Body of pancreas (tissue), 4 donors: ENCODE measurements at regions not wholly inside any gene's neighbourhood (a gene's known extent, or its start where the extent isn't known, plus 50 kb on each side); places are given as distances from the start of the nearest gene placed in this dataset.

Experiments
- ATAC-seq: fragments of 150-250 bp; one replicate; pipeline ENCODE4 v1.9.1; 2016
- DNase-seq, 4 donors: peaks; one replicate each; pipeline ENCODE4 v3.0.0-alpha.2; 2019
- H3K27ac ChIP-seq, 4 donors: fragments of 200-600 bp; sonication (generic); 1 replicate in 3 of 4; 2 replicates in 1 of 4; pipeline versions ENCODE4 v1.5.1 to v1.6.1; 2016 to 2019; ENCODE audit warnings: mild to moderate bottlenecking in 1 of 4, mixed read lengths in 1 of 4, moderate library complexity in 1 of 4
- H3K27me3 ChIP-seq, 2 donors: fragments of 200-600 bp; sonication (generic); one replicate each; pipeline ENCODE4 v1.6.0; 2016; ENCODE audit warnings: mild to moderate bottlenecking in 1 of 2
- H3K36me3 ChIP-seq, 2 donors: fragments of 200-600 bp; sonication (generic); replicated peaks in 1 of 2; 2 replicates each; pipeline ENCODE4 v1.5.1; 2016; ENCODE audit warnings: low read depth in 2 of 2; ENCODE audit not compliant: insufficient read depth in 1 of 2
- H3K4me1 ChIP-seq: fragments of 200-600 bp; sonication (generic); one replicate; pipeline ENCODE4 v1.6.0; 2016
- H3K4me3 ChIP-seq, 2 donors: fragments of 200-600 bp; sonication (generic); 1 replicate in 1 of 2; 2 replicates in 1 of 2; pipeline ENCODE4 v1.5.1; 2016 to 2019
- H3K9me3 ChIP-seq, 3 donors: fragments of 200-600 bp; sonication (generic); 1 replicate in 2 of 3; 2 replicates in 1 of 3; pipeline ENCODE4 v1.5.1; 2016
- CTCF ChIP-seq, 7 experiments: fragments of 450-650 bp in 4 of 7; fragments of 200-600 bp in 3 of 7; sonication (generic) in 3 of 7; IDR thresholded peaks; one replicate each; pipeline ENCODE4 v1.5.1; 2016 to 2019; ENCODE audit warnings: antibody characterized with exemption in 7 of 7
- POLR2A ChIP-seq, 3 donors: fragments of 450-650 bp; IDR thresholded peaks; one replicate each; pipeline ENCODE4 v1.6.1; 2016; ENCODE audit warnings: antibody characterized with exemption in 3 of 3, mild to moderate bottlenecking in 2 of 3
- WGBS, 2 donors: methylation state at CpG; one replicate each; pipeline ENCODE4 v1.1.5; 2017; 5-methylcytosine and 5-hydroxymethylcytosine counted together
- intact Hi-C: fragments of 100-400 bp; cut with DNase I; formaldehyde crosslinking; loops from one replicate; pipeline ENCODE4 v1.15.1; 2023

- Histone ChIP-seq H3K27ac (no peak overlapping the region), H3K27me3 (no peaks in the 10 kb centered on the region), H3K4me3 (no peak overlapping the region), H3K36me3 (no peaks in the 10 kb centered on the region), H3K9me3 (no peaks in the 10 kb centered on the region), H3K4me1 (no peaks in the 10 kb centered on the region)
- DNase-seq (no peak), ATAC-seq (no peak)
- TF ChIP-seq CTCF (IDR thresholded peaks at IDR 0.05) (no peak), POLR2A (IDR thresholded peaks at IDR 0.05) (no peak)
- intact Hi-C loops = no loop called here
- 86 to 94% methylated on average over 14 of the region's 14 CpGs for WGBS, 2 donors
Observed at GRCh38 chr13:34004676-34005075, 186.7 kb downstream of the RFC3 start.

GRCh38 chr13:34006011-34006410 lies 188.1 kb downstream of the RFC3 start:
- 47 to 65% methylated on average over 2 of the region's 2 CpGs for WGBS, 2 donors
- Histone ChIP-seq H3K4me3 (no peak overlapping the region), H3K9me3 (no peaks in the 10 kb centered on the region), H3K27me3 (no peaks in the 10 kb centered on the region), H3K4me1 (no peaks in the 10 kb centered on the region), H3K36me3 (no peaks in the 10 kb centered on the region), H3K27ac (no peak overlapping the region)
- ATAC-seq = no peak
- intact Hi-C loops = no loop called here
- no peak for TF ChIP-seq CTCF (IDR thresholded peaks at IDR 0.05)
- DNase-seq = no peak

GRCh38 chr13:34011552-34012085 lies 193.7 kb downstream of the RFC3 start:
- 24 to 39% methylated on average over 8 to 11 of the region's 11 CpGs for WGBS, 2 donors
- DNase-seq = peak in 2 of 4 donors; percentile 13 to 17
- Histone ChIP-seq H3K27ac (no peak overlapping the region), H3K27me3 (no peaks in the 10 kb centered on the region), H3K4me3 (no peak overlapping the region), H3K9me3 (no peaks in the 10 kb centered on the region), H3K36me3 (no peaks in the 10 kb centered on the region), H3K4me1 (no peaks in the 10 kb centered on the region)
- intact Hi-C loops = no loop called here
- no peak for ATAC-seq
- TF ChIP-seq CTCF (IDR thresholded peaks at IDR 0.05) = no peak
- TF ChIP-seq POLR2A (IDR thresholded peaks at IDR 0.05) = no peak

DNA sequence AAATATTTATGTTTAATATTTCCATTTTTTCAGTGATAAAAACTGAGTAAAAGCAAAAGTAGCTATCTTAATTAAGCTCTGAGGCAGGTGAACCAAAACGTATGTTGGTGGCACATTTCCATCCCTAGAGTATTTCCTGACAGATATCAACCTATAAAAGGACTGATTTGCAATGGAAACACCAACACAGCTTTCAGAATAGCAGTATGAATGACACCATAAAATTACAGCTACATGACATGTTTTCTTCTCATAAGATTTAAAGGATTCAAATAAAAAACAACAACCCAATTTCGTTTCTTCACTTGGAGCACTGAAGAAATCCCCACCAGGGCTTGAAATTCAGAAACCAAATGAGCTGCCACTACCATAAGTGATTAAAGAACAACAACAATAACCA lies 194.4 kb downstream of the RFC3 start:
- Histone ChIP-seq H3K4me1 (no peaks in the 10 kb centered on the region), H3K9me3 (no peaks in the 10 kb centered on the region), H3K27ac (no peak overlapping the region), H3K36me3 (no peaks in the 10 kb centered on the region), H3K27me3 (no peaks in the 10 kb centered on the region), H3K4me3 (no peak overlapping the region)
- TF ChIP-seq POLR2A (IDR thresholded peaks at IDR 0.05) = no peak
- no peak for TF ChIP-seq CTCF (IDR thresholded peaks at IDR 0.05)
- intact Hi-C loops = no loop called here
- 43 to 45% methylated on average over 2 of the region's 2 CpGs for WGBS, 2 donors
- no peak for DNase-seq
- ATAC-seq = no peak

DNA sequence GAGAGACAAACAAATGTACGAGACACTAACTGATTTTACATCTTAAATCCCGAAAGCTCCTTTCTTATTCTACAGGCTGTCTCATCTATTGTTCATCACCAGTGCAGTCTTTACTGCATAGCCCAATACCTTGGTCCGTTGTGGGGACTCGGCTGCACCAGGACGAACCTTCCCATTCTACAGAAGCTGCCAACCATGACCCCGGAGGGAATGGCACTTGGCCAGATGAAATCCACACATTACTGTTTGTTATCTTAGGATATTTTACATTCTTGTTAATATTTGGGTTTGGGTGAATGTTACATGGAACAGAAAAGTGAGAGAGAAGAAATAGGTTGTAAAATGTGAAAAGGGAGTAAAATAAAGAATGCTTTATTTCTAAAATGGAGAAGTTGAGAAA lies 195.1 kb downstream of the RFC3 start:
- ATAC-seq (no peak), DNase-seq (no peak)
- 80 to 88% methylated on average over 6 of the region's 6 CpGs for WGBS, 2 donors
- H3K36me3 ChIP-seq = no peaks in the 10 kb centered on the region
- intact Hi-C loops = no loop called here
- TF ChIP-seq CTCF (IDR thresholded peaks at IDR 0.05) = no peak
- no peak for TF ChIP-seq POLR2A (IDR thresholded peaks at IDR 0.05)
- H3K4me1 ChIP-seq = no peaks in the 10 kb centered on the region
- H3K27ac ChIP-seq = no peak overlapping the region
- H3K27me3 ChIP-seq = no peaks in the 10 kb centered on the region
- H3K4me3 ChIP-seq = no peak overlapping the region
- H3K9me3 ChIP-seq = no peaks in the 10 kb centered on the region
